Hepatocyte (in vitro differentiated cells): ENCODE measurements at regions not wholly inside any gene's neighbourhood (a gene's known extent, or its start where the extent isn't known, plus 50 kb on each side); places are given as distances from the start of the nearest gene placed in this dataset.

Experiments
- DNase-seq: peaks from one replicate; pipeline ENCODE4 v3.0.0-alpha.2; 2016; ENCODE audit warnings: low spot score
- H2AFZ ChIP-seq: fragments of 200-600 bp; sonication (generic); 2 replicates; pipeline ENCODE4 v1.6.0; 2016; ENCODE audit warnings: antibody characterized with exemption, mild to moderate bottlenecking
- H3K27ac ChIP-seq: fragments of 200-600 bp; sonication (generic); 2 replicates; pipeline ENCODE4 v1.5.1; 2016; ENCODE audit warnings: mild to moderate bottlenecking
- H3K27me3 ChIP-seq: fragments of 200-600 bp; sonication (generic); 2 replicates; pipeline ENCODE4 v1.6.1; 2016
- H3K36me3 ChIP-seq: fragments of 200-600 bp; sonication (generic); replicated peaks from 2 replicates; pipeline ENCODE4 v1.5.1; 2016; ENCODE audit warnings: low read depth; ENCODE audit not compliant: insufficient read depth
- H3K4me1 ChIP-seq: fragments of 200-600 bp; sonication (generic); 2 replicates; pipeline ENCODE4 v1.5.1; 2016; ENCODE audit warnings: mild to moderate bottlenecking, moderate library complexity; ENCODE audit not compliant: insufficient read depth
- H3K4me2 ChIP-seq: fragments of 200-600 bp; sonication (generic); 2 replicates; pipeline ENCODE4 v1.6.0; 2016
- H3K4me3 ChIP-seq: fragments of 200-600 bp; sonication (generic); 2 replicates; pipeline ENCODE4 v1.5.1; 2016; ENCODE audit warnings: mild to moderate bottlenecking
- H3K79me2 ChIP-seq: fragments of 200-600 bp; sonication (generic); 2 replicates; pipeline ENCODE4 v1.6.0; 2017; ENCODE audit warnings: mild to moderate bottlenecking
- H3K9me2 ChIP-seq: fragments of 200-600 bp; sonication (generic); replicated peaks from 2 replicates; pipeline ENCODE4 v1.6.0; 2017; ENCODE audit warnings: mild to moderate bottlenecking; ENCODE audit not compliant: insufficient read depth
- H3K9me3 ChIP-seq: fragments of 200-600 bp; sonication (generic); 2 replicates; pipeline ENCODE4 v1.5.1; 2016; ENCODE audit warnings: low read depth, mild to moderate bottlenecking
- H4K20me1 ChIP-seq: fragments of 200-600 bp; sonication (generic); 2 replicates; pipeline ENCODE4 v1.6.0; 2016; ENCODE audit warnings: mild to moderate bottlenecking; ENCODE audit not compliant: insufficient read depth, poor library complexity, severe bottlenecking
- EZH2 ChIP-seq: fragments of 200-600 bp; sonication (generic); IDR thresholded peaks from 2 replicates; pipeline ENCODE4 v1.6.1; 2016; ENCODE audit warnings: antibody characterized with exemption, mild to moderate bottlenecking, borderline replicate concordance
- EZH2phosphoT487 ChIP-seq: fragments of 200-600 bp; sonication (generic); IDR thresholded peaks from one replicate; pipeline ENCODE4 v1.6.1; 2018; ENCODE audit warnings: antibody characterized with exemption, mild to moderate bottlenecking, low read depth, moderate library complexity; ENCODE audit not compliant: unreplicated experiment, severe bottlenecking
- WGBS: methylation state at CpG from one replicate; pipeline ENCODE4 v1.1.6; 2016; ENCODE audit warnings: low lambda C conversion rate; ENCODE audit errors: missing lambda C conversion rate; 5-methylcytosine and 5-hydroxymethylcytosine counted together
- TF ChIP-seq, protein P1 (sequence below): fragments of 200-600 bp; sonication (generic); IDR thresholded peaks from 2 replicates; pipeline ENCODE4 v1.5.1; 2016; ENCODE audit warnings: antibody characterized with exemption, mild to moderate bottlenecking; ENCODE audit not compliant: poor library complexity

DNA sequence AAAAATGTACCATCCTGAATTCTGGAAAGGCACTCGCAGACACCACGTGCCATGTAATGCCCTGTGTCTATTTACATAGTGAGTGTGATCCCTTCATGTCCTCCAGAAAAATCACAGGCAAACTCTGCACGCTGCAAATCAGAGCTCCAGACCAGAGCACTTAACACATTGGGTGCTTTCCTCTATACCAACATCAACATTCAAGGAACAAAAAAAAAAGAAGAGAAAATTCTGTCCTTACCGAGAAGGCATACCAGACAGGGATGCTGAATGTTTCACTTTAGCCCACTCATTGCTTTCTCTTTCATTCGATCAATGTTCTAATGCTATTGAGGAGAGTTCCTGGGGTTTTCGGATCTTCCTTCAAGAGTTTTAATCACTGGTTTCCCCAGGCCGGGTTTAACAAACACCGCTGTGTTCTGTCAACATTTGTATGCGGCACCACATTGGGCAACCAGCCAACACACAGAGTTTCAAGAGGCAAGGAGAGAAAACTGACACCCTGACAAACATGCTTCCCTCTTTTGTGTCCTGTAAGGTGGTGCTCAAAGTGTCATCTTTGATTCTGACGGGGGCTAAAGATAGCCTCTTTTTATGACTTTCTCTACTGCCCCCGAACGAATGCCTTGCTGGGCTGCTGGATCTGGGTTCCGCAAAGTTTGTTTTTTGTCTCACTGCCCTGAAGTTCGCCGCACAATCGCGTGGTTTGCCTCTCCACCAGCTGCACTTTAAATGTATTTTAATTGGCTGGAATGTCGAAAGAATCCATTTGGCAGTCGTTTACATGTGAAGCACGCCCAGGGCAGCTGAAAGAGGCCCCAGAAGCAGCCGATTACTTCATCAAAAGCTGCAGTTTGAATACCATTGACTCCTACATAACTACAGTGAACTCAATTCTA, 106.4 kb upstream of the NCKAP5 start:
- 10% methylated on average over 21 of the region's 21 CpGs for WGBS
- H3K9me2 ChIP-seq, result no peaks in the 10 kb centered on the region
- no peaks in the 10 kb centered on the region for H3K79me2 ChIP-seq
- no peaks in the 10 kb centered on the region for H3K9me3 ChIP-seq
- TF ChIP-seq EZH2phosphoT487 (no peak), EZH2 (no peak)
- TF ChIP-seq, protein P1, sequence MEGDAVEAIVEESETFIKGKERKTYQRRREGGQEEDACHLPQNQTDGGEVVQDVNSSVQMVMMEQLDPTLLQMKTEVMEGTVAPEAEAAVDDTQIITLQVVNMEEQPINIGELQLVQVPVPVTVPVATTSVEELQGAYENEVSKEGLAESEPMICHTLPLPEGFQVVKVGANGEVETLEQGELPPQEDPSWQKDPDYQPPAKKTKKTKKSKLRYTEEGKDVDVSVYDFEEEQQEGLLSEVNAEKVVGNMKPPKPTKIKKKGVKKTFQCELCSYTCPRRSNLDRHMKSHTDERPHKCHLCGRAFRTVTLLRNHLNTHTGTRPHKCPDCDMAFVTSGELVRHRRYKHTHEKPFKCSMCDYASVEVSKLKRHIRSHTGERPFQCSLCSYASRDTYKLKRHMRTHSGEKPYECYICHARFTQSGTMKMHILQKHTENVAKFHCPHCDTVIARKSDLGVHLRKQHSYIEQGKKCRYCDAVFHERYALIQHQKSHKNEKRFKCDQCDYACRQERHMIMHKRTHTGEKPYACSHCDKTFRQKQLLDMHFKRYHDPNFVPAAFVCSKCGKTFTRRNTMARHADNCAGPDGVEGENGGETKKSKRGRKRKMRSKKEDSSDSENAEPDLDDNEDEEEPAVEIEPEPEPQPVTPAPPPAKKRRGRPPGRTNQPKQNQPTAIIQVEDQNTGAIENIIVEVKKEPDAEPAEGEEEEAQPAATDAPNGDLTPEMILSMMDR, result no peak
- no peaks in the 10 kb centered on the region for H4K20me1 ChIP-seq
- H2AFZ ChIP-seq, result peak overlapping the region; percentile 35
- H3K4me3 ChIP-seq, result no peak overlapping the region
- DNase-seq, result peak; percentile 54
- H3K27ac ChIP-seq, result peak overlapping the region; percentile 8
- no peaks in the 10 kb centered on the region for H3K27me3 ChIP-seq
- H3K36me3 ChIP-seq, result no peaks in the 10 kb centered on the region
- peaks cover 14% of the 10 kb centered on the region for H3K4me1 ChIP-seq
- H3K4me2 ChIP-seq, result peak overlapping the region; percentile 78

DNA sequence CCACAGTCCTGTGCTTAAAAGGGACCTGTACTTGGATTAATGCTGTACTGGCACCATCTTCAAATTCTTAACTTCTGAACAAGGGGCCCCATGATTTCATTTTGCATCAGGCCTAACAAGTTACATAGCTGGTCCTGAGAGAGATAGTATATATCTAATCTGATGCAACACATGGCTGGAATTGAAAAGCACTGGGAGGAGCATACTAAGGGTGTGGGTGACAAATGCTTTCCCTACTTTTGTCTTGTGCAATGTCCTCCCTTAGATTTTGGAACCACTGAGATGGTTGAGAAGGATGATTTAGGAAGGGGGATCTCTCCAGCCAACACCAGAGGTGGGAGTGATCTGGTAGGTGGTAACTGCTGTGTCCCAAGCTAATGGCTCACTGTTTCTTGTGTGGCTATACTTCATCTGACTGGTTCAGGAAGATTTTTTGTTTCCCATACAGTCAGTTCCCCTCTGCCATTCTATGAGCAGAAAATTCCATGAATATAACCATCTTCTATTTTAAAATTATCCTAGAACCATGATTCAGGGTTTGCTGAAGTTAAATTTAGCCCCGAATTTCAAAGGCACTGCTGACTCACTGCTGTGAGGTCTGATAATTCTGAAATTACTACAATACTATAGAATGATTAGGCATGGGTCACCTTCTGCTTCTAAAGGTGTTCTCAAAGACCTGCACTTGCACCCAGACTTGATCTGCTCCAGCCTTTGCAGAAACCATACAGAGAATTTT, 108.3 kb upstream of the NCKAP5 start:
- Histone ChIP-seq H3K27ac (no peak overlapping the region), H3K9me2 (no peaks in the 10 kb centered on the region), H3K9me3 (no peaks in the 10 kb centered on the region), H3K36me3 (no peaks in the 10 kb centered on the region), H3K4me3 (no peak overlapping the region), H3K4me1 (peaks cover 14% of the 10 kb centered on the region), H4K20me1 (no peaks in the 10 kb centered on the region), H3K27me3 (no peaks in the 10 kb centered on the region), H2AFZ (no peak overlapping the region), H3K4me2 (no peak overlapping the region), H3K79me2 (no peaks in the 10 kb centered on the region)
- no peak for DNase-seq
- TF ChIP-seq, protein P1, result no peak
- no peak for TF ChIP-seq EZH2
- TF ChIP-seq EZH2phosphoT487, result no peak
- 85% methylated on average over 1 of the region's 1 CpG for WGBS

GRCh38 chr2:133680343-133681049, 112.2 kb upstream of the NCKAP5 start:
- Histone ChIP-seq H2AFZ (no peak overlapping the region), H3K36me3 (no peaks in the 10 kb centered on the region), H3K4me2 (no peak overlapping the region), H3K27me3 (no peaks in the 10 kb centered on the region), H3K27ac (no peak overlapping the region), H3K4me1 (peaks cover 1% of the 10 kb centered on the region), H3K79me2 (no peaks in the 10 kb centered on the region), H3K9me2 (no peaks in the 10 kb centered on the region), H3K9me3 (no peaks in the 10 kb centered on the region), H3K4me3 (no peak overlapping the region), H4K20me1 (no peaks in the 10 kb centered on the region)
- TF ChIP-seq EZH2phosphoT487, result no peak
- no peak for TF ChIP-seq EZH2
- TF ChIP-seq, protein P1, result no peak
- no peak for DNase-seq
- 62% methylated on average over 2 of the region's 2 CpGs for WGBS
